Large intestine (tissue), 3 donors: ENCODE measurements at regions not wholly inside any gene's neighbourhood (a gene's known extent, or its start where the extent isn't known, plus 50 kb on each side); places are given as distances from the start of the nearest gene placed in this dataset.

Source experiments
- DNase-seq, 2 donors: peaks; one replicate each; pipeline versions ENCODE4 v3.0.0 to v3.0.0-alpha.2; 2013
- H3K27ac ChIP-seq: one replicate; pipeline ENCODE4 v1.5.1; 2013; ENCODE audit warnings: low read length
- H3K27me3 ChIP-seq: 2 replicates; pipeline ENCODE4 v1.6.1; 2013; ENCODE audit warnings: low read length; ENCODE audit not compliant: control insufficient read depth, insufficient read depth
- H3K36me3 ChIP-seq: 2 replicates; pipeline ENCODE4 v1.6.1; 2013; ENCODE audit warnings: low read length; ENCODE audit not compliant: control insufficient read depth, insufficient read depth
- H3K4me1 ChIP-seq: one replicate; pipeline ENCODE4 v1.6.1; 2013; ENCODE audit warnings: low read length; ENCODE audit not compliant: control insufficient read depth, insufficient read depth
- H3K4me3 ChIP-seq: one replicate; pipeline ENCODE4 v1.5.1; 2013; ENCODE audit warnings: low read length
- H3K9me3 ChIP-seq: one replicate; pipeline ENCODE4 v1.6.1; 2013; ENCODE audit warnings: mild to moderate bottlenecking, low read depth, low read length, moderate library complexity; ENCODE audit not compliant: control insufficient read depth
- WGBS: methylation state at CpG from one replicate; pipeline ENCODE4 v1.1.5; 2013; ENCODE audit warnings: low lambda C conversion rate; ENCODE audit not compliant: insufficient coverage; 5-methylcytosine and 5-hydroxymethylcytosine counted together

DNA sequence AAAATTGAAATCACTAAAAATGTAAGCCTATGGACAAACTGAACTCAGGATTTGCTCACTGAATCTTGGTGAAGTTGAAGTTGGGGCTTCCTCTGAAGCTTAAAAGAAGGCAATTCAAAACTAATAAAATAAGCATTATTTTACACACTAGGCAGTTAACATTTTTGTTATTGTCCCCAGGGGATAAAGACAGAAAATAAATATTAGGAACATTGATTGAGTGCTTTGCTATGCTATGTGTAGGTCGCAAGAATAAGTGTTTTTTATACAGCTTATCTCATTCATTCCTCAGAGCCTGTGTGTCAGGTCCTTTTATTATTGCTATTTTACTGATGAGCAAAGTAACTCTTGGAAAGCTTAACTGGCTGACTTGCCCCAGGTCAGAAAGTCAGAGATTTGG is 82.2 kb downstream of the ZNF608 start:
- H3K36me3 ChIP-seq = no peaks in the 10 kb centered on the region
- H3K27me3 ChIP-seq = no peaks in the 10 kb centered on the region
- no CpG with 5 or more reads among the region's 1 CpG for WGBS
- no peak overlapping the region for H3K4me3 ChIP-seq
- H3K4me1 ChIP-seq = peaks cover 53% of the 10 kb centered on the region
- H3K27ac ChIP-seq = peak overlapping the region; percentile 73
- no peaks in the 10 kb centered on the region for H3K9me3 ChIP-seq
- peak in 1 of 2 donors; percentile 16 for DNase-seq

DNA sequence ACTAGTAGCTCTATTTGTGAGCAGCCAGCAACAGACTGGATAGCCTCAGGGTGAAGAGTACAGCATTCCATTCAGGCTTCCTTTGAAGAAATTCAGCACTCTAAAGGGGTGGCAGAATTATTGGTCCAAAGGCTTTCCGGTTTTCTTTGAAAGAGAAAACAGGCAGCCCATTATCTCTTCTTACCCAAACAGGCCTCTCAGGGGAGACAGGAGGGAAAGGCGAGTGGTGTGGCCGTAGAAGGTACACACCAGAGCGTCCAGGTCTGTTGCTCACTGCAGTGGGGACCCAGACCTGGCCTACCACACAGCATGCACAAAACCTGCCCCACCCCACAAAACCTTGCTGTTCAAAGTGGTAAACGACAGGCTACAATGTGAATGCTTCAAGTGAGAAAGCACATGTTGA is 83.3 kb downstream of the ZNF608 start:
- Histone ChIP-seq H3K4me3 (no peak overlapping the region), H3K27ac (peak overlapping the region; percentile 73), H3K36me3 (no peaks in the 10 kb centered on the region), H3K4me1 (peaks cover 52% of the 10 kb centered on the region), H3K27me3 (no peaks in the 10 kb centered on the region), H3K9me3 (no peaks in the 10 kb centered on the region)
- no CpG with 5 or more reads among the region's 5 CpGs for WGBS
- peak in 1 of 2 donors; percentile 59 for DNase-seq

DNA sequence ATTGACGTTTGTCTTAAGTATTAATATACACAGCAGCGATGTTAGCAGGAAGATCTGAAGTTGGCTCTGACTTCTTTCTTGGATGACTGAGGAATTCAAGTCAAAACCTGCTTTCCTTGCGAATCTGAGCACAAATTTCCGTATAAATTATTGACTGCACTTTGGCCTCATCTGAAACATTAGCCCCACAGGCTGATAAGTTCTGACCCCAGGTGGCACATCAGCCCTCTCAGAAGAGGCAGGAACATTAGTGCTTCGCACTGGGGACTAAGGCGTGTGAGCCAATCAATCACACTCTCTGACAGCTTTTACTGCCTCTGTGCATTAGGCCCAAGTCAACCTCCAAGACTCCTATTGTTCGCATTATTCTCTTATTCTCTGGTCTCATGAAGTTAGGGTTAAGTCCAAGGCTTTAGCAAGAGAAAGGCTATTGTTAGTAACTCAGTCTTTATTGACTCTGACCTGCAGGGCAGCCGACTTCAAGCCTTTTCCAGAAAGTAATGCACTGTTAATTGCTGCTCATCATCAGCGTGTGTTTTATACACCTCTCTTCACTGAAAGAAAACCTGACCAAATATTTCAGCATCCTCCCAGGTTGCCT is 84.2 kb downstream of the ZNF608 start:
- H3K27ac ChIP-seq = peak overlapping the region; percentile 73
- peaks cover 55% of the 10 kb centered on the region for H3K4me1 ChIP-seq
- no CpG with 5 or more reads among the region's 9 CpGs for WGBS
- no peak overlapping the region for H3K4me3 ChIP-seq
- peak; percentile 91 to 96 for DNase-seq
- no peaks in the 10 kb centered on the region for H3K9me3 ChIP-seq
- H3K27me3 ChIP-seq = no peaks in the 10 kb centered on the region
- H3K36me3 ChIP-seq = no peaks in the 10 kb centered on the region

DNA sequence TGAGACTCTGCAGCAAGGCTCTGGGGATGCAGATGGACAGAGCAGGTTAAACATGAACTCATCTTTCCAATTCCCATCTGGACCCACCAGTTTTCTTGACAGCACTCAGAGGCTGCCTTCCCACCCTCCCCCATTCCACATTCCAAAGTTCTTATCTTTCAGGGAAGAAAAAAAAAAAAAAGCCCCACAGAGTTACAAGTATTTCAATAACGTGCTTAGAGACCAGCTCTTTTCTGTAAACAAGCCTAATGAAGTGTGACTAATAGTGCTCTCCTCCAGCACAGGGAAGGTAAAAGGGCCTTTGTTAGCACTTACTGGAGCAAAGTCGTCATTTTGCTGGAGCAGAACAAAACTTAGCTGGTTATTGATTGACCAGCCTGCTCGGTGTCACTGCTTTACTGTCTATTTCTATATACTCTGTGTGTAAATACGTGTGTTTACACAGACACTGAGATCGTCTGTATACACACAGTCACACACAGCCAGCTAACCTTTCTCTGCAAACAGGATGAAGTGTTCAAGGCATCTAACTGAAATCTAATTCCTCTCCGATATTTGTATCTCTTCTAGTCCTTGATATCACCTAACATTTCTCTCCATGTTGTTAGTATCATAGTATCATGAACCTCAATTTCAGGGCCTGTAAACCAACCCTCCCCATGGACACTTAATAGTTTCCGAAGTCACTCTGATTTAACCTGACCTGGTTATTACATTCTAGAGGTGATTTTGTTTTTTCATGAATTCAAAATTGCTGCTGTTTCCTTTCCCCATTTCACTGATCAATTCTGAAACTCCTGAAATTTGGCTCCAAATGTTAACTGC is 84.9 kb downstream of the ZNF608 start:
- DNase-seq = peak; percentile 89 to 93
- no peaks in the 10 kb centered on the region for H3K36me3 ChIP-seq
- H3K27me3 ChIP-seq = no peaks in the 10 kb centered on the region
- H3K9me3 ChIP-seq = no peaks in the 10 kb centered on the region
- H3K4me3 ChIP-seq = no peak overlapping the region
- WGBS = 17% methylated on average over 1 of the region's 7 CpGs
- peaks cover 61% of the 10 kb centered on the region for H3K4me1 ChIP-seq
- peak overlapping the region; percentile 73 for H3K27ac ChIP-seq

DNA sequence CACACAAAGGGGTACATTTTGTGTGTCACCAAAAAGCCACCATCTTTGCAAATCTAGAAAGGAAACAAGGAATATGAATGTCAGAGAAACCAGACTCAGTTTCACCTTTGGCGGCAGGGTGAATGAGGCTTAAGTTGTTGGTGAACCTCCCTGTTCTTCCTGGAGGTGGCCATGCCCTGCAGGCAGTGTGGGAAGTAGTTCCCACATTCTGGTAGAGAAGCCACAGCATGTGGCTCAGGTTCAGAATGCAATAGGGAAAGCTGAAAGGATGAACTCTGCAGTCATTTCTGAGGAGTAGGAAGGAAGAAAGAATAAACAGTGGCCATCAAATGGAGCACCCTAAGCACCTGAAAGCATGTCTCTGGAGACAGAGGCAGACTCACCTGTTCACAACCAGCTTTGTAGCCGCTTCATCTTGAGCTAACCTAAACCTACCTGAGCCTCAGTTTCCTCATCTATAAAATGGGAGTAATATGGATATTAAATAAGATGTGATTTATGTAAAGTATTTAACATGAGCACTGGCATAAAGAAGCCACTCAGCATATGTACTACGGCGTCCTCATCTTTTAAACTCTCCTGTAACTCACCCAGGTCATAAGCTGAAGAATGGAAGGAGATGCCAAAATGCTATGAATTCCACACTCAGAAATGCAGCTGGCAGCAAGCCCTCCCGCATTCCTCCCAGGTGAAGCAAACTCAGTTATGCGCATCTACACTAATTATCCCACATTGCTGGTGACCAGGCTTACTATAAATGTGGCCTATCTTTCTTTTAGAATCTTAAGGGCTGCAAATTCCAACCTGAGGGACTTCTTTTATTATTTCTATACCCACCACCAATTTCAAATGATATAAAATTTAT is 86.0 kb downstream of the ZNF608 start:
- Histone ChIP-seq H3K4me3 (no peak overlapping the region), H3K4me1 (peaks cover 63% of the 10 kb centered on the region), H3K36me3 (no peaks in the 10 kb centered on the region), H3K27me3 (no peaks in the 10 kb centered on the region), H3K9me3 (no peaks in the 10 kb centered on the region), H3K27ac (peak overlapping the region; percentile 73)
- peak in 1 of 2 donors; percentile 21 for DNase-seq
- no CpG with 5 or more reads among the region's 6 CpGs for WGBS

DNA sequence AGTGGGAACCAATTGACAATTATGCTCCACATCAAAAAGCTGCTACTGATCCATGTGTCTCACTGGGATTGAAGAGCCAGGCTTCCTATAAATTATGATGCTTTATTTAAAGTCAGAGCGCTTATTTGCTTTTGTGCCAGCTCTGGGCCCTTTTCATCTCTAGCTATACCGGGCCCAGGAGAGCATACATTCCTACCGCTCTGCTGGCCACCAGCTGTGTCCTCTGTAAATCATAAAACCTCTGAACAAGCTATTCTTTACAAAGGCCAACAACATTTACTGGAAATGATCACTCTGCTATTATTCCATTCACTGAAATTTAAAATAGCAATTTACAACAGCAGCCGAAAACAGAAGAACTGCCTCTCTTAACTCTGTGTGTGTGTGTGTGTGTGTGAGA is 86.6 kb downstream of the ZNF608 start:
- Histone ChIP-seq H3K9me3 (no peaks in the 10 kb centered on the region), H3K27me3 (no peaks in the 10 kb centered on the region), H3K27ac (peak overlapping the region; percentile 73), H3K4me1 (peaks cover 70% of the 10 kb centered on the region), H3K36me3 (no peaks in the 10 kb centered on the region), H3K4me3 (no peak overlapping the region)
- no peak for DNase-seq
- 60% methylated on average over 1 of the region's 4 CpGs for WGBS

DNA sequence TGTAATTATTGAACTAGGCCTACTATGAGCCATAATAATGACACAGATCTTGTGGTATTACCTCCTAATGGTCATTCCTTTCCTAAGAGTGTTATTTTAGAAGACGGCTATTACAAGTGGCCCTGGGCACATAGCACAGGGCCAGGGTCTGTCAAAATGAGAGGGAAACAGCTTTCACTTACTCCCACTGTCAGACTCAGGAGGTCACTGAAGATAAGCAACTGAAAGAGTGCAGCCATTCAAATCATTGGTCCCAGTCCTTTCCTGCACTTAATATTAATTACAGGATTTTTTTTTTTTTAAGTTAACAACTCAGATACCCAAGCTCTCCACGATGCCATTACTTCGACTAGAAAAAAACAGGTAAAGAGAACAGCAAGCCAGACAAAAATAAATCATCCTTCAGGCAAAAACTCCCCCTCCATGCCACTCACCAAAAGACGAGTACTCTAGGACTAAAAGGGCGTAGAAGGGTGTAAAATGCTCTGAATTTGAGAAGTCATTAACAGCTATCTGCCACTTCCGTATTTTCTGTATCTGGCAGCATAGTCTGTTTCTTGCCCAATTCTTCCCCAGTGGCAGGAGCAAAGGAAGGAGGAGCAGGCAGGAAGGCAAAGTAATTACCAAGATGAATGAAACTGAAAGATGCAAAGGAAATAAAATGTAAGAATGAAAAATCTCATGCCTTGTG is 87.4 kb downstream of the ZNF608 start:
- no CpG with 5 or more reads among the region's 6 CpGs for WGBS
- Histone ChIP-seq H3K4me3 (no peak overlapping the region), H3K27ac (peak overlapping the region; percentile 73), H3K27me3 (no peaks in the 10 kb centered on the region), H3K9me3 (no peaks in the 10 kb centered on the region), H3K36me3 (no peaks in the 10 kb centered on the region), H3K4me1 (peaks cover 73% of the 10 kb centered on the region)
- DNase-seq = peak in 1 of 2 donors; percentile 36

DNA sequence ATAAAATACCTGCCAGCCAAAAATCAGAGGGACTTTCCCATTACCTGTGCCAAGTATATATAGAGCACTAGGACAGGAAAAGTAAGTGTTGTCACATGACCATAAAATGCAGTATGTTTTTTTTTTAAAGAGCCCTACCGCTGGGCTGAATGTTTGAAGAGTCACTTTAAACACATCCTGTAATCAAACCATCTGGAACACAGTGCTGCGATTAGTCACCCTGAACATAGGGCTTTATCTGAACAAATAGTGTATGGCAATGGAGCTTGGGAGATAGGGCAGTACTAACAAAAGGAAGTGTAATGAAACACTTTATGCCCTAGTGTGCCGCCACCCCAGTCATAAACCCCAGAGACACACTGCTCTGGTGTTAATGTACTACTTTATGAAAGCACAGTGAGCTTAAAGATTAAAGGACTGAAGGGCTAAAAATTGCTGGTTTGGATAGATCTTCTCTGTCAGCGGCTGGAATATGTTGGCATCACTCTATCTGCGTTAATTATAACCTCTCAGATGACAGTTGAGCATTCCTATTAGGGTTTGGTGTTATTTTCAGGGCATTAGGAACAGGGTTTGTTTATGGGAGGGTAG is 90.4 kb downstream of the ZNF608 start:
- peak overlapping the region; percentile 93 for H3K27ac ChIP-seq
- 0% methylated on average over 2 of the region's 5 CpGs for WGBS
- H3K4me3 ChIP-seq = no peak overlapping the region
- DNase-seq = peak; percentile 93 to 98
- H3K36me3 ChIP-seq = no peaks in the 10 kb centered on the region
- H3K27me3 ChIP-seq = no peaks in the 10 kb centered on the region
- H3K4me1 ChIP-seq = peaks cover 79% of the 10 kb centered on the region
- H3K9me3 ChIP-seq = no peaks in the 10 kb centered on the region

DNA sequence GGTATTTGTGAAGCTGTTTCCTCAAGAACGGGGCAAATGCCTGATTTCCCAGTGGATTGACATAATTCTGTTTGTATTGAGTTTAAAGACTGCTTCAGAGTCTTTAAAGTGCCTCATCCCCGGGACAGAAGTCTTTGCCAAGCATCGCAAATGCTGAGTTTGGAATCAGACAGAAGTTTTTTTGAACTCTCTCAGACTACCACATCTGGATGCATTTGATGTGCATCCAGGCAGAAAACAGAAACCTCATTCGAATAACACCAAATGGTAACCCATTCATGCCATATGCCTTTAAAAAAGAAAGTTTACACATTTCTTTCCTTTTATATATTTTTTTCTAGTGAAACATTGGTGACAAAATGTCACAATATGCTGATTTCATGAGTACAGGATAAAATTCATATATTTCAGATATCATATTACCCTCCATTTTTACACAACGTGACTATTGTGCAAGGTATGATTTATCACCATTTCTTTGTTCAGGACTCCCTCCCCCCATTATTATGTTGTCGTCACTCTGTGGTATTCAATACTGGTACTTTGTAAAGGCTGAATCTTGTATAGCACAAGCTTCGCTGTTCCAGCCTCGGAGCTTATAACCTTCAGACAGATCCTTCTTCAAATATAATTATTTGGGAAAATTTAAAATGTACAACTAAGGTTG is 91.1 kb downstream of the ZNF608 start:
- 34% methylated on average over 3 of the region's 8 CpGs for WGBS
- no peak for DNase-seq
- Histone ChIP-seq H3K27ac (peak overlapping the region; percentile 93), H3K27me3 (no peaks in the 10 kb centered on the region), H3K36me3 (no peaks in the 10 kb centered on the region), H3K9me3 (no peaks in the 10 kb centered on the region), H3K4me3 (no peak overlapping the region), H3K4me1 (peaks cover 79% of the 10 kb centered on the region)
